NCI-H82 treated with DMSO at 0.1 percent for 48 hours (cell line): ENCODE measurements at regions not wholly inside any gene's neighbourhood (a gene's known extent, or its start where the extent isn't known, plus 50 kb on each side); places are given as distances from the start of the nearest gene placed in this dataset.

Source experiments
- DNase-seq: peaks from one replicate; lab custom pipeline; 2025; ENCODE audit not compliant: unreplicated experiment; lab: John Stamatoyannopoulos, UW

- DNase-seq, result no peak
These were observed 1538.3 kb downstream of the NCAM2 start for GRCh38 chr21:22536509-22536908.

GRCh38 chr21:22544747-22545146, 1546.5 kb downstream of the NCAM2 start:
- DNase-seq, result no peak

DNA sequence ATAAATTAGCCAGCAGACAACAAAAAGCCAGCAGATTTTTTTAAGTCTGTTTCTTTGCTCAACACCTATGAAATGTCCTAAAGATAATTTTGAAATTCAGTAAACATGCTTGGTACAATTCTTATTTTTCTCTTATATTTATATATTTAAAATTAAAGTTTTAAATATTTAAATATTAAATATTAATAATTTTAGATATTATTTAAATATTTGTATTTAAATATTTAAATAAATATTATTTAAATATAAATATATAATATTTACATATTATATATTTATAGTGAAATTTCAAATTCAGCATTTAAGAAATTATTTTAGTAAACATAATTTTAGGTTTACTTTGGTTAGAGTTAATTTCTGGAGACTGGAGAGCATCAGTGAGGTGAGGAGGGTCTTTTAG, 1554.2 kb downstream of the NCAM2 start:
- DNase-seq, result no peak

- no peak for DNase-seq
These were observed 1556.6 kb downstream of the NCAM2 start for GRCh38 chr21:22554690-22555316.

GRCh38 chr21:22556829-22557228, 1558.6 kb downstream of the NCAM2 start:
- DNase-seq, result no peak

GRCh38 chr21:22561946-22562345, 1563.7 kb downstream of the NCAM2 start:
- no peak for DNase-seq

DNA sequence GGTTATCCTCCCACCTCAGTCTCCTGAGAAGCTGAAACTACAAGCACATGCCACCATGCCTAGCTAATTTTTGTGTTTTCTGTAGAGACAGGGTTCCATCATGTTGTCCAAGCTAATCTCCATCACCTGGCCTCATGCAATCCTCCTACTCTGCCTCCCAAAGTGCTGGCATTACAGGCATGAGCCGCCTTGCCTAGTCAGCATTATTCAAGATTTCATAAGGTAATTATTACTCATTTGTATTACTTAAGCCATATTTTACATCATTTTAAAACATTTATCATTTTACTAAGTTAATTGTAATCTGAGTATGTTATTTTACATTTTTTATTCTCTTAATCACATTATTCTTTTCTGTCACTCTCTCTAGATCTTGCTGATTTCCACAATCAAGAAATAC, 1575.6 kb downstream of the NCAM2 start:
- DNase-seq, result no peak

- peak; percentile 35 for DNase-seq
These were observed 1577.0 kb downstream of the NCAM2 start for GRCh38 chr21:22575165-22575584.

- DNase-seq, result no peak
These were observed 1581.5 kb downstream of the NCAM2 start for GRCh38 chr21:22579741-22580140.

GRCh38 chr21:22582026-22582425, 1583.8 kb downstream of the NCAM2 start:
- no peak for DNase-seq

GRCh38 chr21:22584308-22584707, 1586.1 kb downstream of the NCAM2 start:
- DNase-seq, result no peak

DNA sequence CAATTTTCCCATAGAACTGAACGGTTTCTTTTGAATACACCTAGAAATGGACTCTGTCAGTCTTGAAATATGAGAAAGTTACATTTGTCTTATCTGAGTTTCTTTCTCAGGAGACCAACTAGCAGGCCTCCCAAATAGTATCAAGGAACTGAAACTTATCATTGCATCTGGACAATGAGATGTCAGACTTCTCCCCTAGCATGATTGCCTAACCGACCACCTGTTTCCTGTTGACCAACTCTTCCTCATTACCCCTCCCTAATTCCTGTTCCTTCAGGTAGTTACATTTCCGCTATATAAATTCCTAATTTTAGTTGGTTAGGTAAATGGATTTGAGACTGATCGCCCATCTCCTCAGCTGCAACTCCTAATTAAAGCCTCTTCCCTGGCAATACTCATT, 1587.3 kb downstream of the NCAM2 start:
- DNase-seq, result no peak

GRCh38 chr21:22597660-22598255, 1599.5 kb downstream of the NCAM2 start:
- no peak for DNase-seq

DNA sequence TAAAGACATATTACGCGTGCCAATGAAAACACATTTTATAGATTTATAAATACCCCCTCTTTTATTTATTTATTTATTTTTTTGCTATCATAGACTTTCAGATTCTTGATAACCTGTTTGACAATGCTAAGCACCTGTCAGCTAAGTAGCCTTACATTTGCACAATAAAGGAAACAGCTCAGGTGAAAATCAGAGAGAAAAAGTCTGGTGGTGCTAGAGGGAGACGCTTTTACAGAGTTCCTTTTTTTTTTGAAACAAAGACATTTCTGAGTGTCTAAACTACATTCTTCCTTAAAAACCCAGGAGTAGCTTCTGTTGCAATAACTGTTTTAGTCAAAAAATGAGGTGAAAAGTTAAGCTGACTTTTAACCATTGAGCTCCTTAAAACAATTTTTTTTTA, 1611.6 kb downstream of the NCAM2 start:
- DNase-seq, result no peak

- no peak for DNase-seq
These were observed 1629.7 kb downstream of the NCAM2 start for GRCh38 chr21:22627911-22628310.

GRCh38 chr21:22630953-22631465, 1632.8 kb downstream of the NCAM2 start:
- DNase-seq, result no peak

DNA sequence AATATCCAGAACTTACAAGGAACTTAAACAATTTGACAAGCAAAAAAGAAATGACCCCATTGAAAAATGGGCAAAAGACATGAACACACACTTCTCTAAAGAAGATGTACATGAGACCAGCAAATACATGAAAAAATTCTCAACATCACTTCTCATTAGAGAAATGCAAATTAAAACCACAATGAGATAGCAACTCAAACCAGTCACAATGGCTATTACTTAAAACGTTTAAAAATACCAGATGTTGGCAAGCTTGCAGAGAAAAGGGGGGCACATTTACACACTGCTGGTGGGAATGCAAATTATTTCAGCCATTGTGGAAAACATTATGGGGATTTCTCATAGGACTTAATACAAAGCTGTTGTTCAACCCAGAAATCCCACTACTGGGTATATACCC, 1634.0 kb downstream of the NCAM2 start:
- DNase-seq, result no peak

DNA sequence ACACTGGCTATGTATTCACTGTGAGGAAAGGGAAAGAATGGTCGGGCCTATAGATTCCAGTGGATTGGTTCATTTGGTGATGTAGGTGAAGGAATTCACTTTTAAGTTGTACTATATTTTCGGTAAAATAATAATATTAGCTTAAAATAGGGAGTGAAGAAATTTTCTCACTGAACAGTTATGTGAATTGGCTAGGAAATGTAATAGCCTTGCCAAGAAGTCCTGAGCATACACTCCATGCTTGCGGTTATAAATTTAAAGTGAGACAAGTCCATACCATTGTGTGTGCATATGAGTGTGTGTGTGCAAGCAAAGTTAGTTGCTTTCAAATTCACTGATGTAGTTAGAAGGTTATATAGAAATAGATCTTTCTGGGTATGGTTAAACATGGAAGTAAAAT, 1651.0 kb downstream of the NCAM2 start:
- no peak for DNase-seq

DNA sequence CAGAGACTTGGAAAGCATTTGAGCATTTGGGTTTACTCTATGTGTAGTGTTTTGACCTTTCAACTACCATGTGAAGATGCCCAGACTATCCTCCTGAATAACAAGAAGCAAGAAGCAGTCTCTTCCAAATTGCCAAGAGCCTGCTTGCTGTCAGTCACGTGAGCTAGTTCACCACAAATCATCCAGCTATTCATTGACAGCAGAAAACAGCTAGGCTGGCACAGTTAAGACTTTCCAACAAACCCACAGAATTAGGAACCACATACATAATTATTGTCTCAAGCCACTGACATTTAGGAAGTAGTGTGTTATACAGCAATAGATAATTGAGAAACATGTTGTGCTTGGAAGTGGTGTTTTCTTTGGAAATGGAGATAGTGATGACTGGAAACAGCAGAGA, 1652.0 kb downstream of the NCAM2 start:
- DNase-seq, result no peak

DNA sequence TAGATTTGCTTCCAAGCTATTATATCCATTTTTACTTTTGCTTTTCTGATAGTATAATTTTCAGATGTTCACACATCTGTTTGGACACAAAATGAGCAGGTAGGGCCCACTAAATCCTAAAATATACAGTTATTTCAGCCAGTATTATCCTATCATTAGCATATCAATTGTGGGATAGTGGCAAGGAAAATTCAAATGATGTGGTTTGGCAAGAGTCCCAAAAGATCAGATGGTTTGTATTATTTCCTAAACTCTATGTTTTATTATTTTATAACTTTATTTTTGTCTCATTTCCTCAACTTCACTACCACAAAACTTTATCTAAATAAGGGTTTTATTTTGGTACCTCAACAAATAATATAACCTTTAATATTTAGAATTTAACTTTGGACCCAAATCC, 1659.6 kb downstream of the NCAM2 start:
- DNase-seq, result no peak

DNA sequence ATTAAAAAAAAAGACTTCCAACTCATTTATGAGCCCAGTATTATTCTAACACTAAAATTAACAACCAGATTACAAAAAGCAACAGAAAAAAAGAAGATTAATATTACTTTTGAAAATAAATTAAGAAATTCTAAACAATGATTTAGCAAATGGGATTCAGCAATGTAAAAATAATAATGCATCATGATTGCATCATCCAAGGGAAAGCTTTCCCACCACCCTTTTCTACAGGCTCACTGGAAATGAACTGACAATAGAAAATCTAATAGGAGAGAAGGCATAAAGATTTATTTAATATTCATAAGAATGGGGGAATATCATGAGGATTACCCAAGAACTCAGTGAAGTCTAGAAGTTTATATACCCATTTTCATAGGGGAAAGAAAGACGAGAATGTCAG, 1671.9 kb downstream of the NCAM2 start:
- no peak for DNase-seq

GRCh38 chr21:22679207-22679606, 1681.0 kb downstream of the NCAM2 start:
- no peak for DNase-seq

GRCh38 chr21:22691658-22692057, 1693.4 kb downstream of the NCAM2 start:
- no peak for DNase-seq
